ENCODE measurements at regions not wholly inside any gene's neighbourhood (a gene's known extent, or its start where the extent isn't known, plus 50 kb on each side); places are given as distances from the start of the nearest gene placed in this dataset.

- TF ChIP-seq EZH2 (IDR thresholded peaks at IDR 0.05; ENCODE audit: borderline replicate concordance, low read length) (no peak), CTCF (conservative IDR thresholded peaks at IDR 0.05 in 1 of 2, IDR thresholded peaks at IDR 0.05 in 1 of 2; ENCODE audit: extremely low read depth in 1 of 2, insufficient read depth in 1 of 2, low read depth in 1 of 2, low read length in 2 of 2) (no peak)
Measured at GRCh38 chr4:66814277-66814676, 731.0 kb downstream of the CENPC start.
